NCI-H1417 treated with DMSO at 0.1 percent for 48 hours (cell line): ENCODE measurements at regions not wholly inside any gene's neighbourhood (a gene's known extent, or its start where the extent isn't known, plus 50 kb on each side); places are given as distances from the start of the nearest gene placed in this dataset.

Experiments used
- DNase-seq: peaks from one replicate; lab custom pipeline; 2025; lab: John Stamatoyannopoulos, UW

GRCh38 chr14:76926521-76927251 is 100.5 kb downstream of the LRRC74A start:
- DNase-seq: no peak

- DNase-seq: no peak
These were observed 98.9 kb downstream of the LRRC74A start for GRCh38 chr14:76925097-76925441.

- DNase-seq: peak; percentile 95
These were observed 98.3 kb downstream of the LRRC74A start for GRCh38 chr14:76924371-76925096.

GRCh38 chr14:76923431-76924370 is 97.5 kb downstream of the LRRC74A start:
- DNase-seq: no peak

GRCh38 chr14:76922584-76922983 is 96.4 kb downstream of the LRRC74A start:
- DNase-seq: no peak

GRCh38 chr14:76922092-76922491 is 95.9 kb downstream of the LRRC74A start:
- DNase-seq: no peak

GRCh38 chr14:76921088-76921399 is 94.8 kb downstream of the LRRC74A start:
- no peak for DNase-seq

GRCh38 chr14:76920331-76921087 is 94.3 kb downstream of the LRRC74A start:
- DNase-seq: peak; percentile 81

GRCh38 chr14:76919431-76920330 is 93.5 kb downstream of the LRRC74A start:
- peak; percentile 98 for DNase-seq
